Ovary (tissue), 7 donors: ENCODE measurements at regions not wholly inside any gene's neighbourhood (a gene's known extent, or its start where the extent isn't known, plus 50 kb on each side); places are given as distances from the start of the nearest gene placed in this dataset.

ENCODE experiments used
- DNase-seq, 5 donors: peaks; one replicate each; pipeline ENCODE4 v3.0.0-alpha.2; 2019 to 2020
- H3K27ac ChIP-seq, 2 donors: fragments of 200-600 bp; one replicate each; pipeline versions ENCODE4 v1.5.1 to v1.8.0; 2019 to 2022
- H3K27me3 ChIP-seq: fragments of 200-600 bp; one replicate; pipeline ENCODE4 v1.8.0; 2022
- H3K36me3 ChIP-seq: fragments of 200-600 bp; sonication (generic); one replicate; pipeline ENCODE4 v1.5.1; 2019
- H3K4me1 ChIP-seq: one replicate; pipeline ENCODE4 v1.8.1; 2013; ENCODE audit warnings: mild to moderate bottlenecking, moderate library complexity; ENCODE audit not compliant: insufficient read depth
- H3K4me3 ChIP-seq: fragments of 200-600 bp; sonication (generic); one replicate; pipeline ENCODE4 v1.5.1; 2017
- H3K9me3 ChIP-seq, 2 donors: fragments of 200-600 bp in 1 of 2; sonication (generic) in 1 of 2; one replicate each; pipeline versions ENCODE4 v1.5.1 to v1.8.1; 2013 to 2019; ENCODE audit warnings: mild to moderate bottlenecking in 1 of 2, moderate library complexity in 1 of 2
- CTCF ChIP-seq, 3 donors: fragments of 450-650 bp in 2 of 3; fragments of 200-600 bp in 1 of 3; IDR thresholded peaks; one replicate each; pipeline versions ENCODE4 v1.5.1 to v1.8.0; 2016 to 2022; ENCODE audit warnings: antibody characterized with exemption in 3 of 3, mild to moderate bottlenecking in 1 of 3
- EP300 ChIP-seq: sonication (generic); formaldehyde crosslinking; IDR thresholded peaks from one replicate; pipeline ENCODE4 v1.6.1; 2017; ENCODE audit warnings: antibody characterized with exemption
- POLR2A ChIP-seq: fragments of 450-650 bp; IDR thresholded peaks from one replicate; pipeline ENCODE4 v1.6.1; 2017; ENCODE audit warnings: antibody characterized with exemption, mild to moderate bottlenecking, moderate library complexity
- WGBS, 3 donors: extraction: QIAGEN DNeasy Blood & Tissue Kit in 1 of 3; methylation state at CpG; one replicate each; pipeline versions ENCODE4 v1.1.5 to v1.1.7; 2013 to 2017; 5-methylcytosine and 5-hydroxymethylcytosine counted together
- intact Hi-C, 4 donors: fragments of 100-400 bp; cut with DNase I; formaldehyde crosslinking; loops; one replicate each; pipeline versions ENCODE4 v1.11.0 to v1.15.1; 2022 to 2023
- donor health status: DM: no; HTN: no; CAD: no; lungs with moderate emphysema.
- donor health status: DM: no; HTN: no; CAD: no.
- donor health status: Bipolar disorder and iron deficiency.
- donor health status: DM: no; HTN: no; CAD: no.
- donor health status: DM: yes; HTN: yes; CAD: no.

- H3K27me3 ChIP-seq: no peaks in the 10 kb centered on the region
- WGBS, 3 donors: 64 to 79% (median 74%) methylated on average over 2 of the region's 2 CpGs
- no peak for TF ChIP-seq EP300
- TF ChIP-seq CTCF (IDR thresholded peaks at IDR 0.05): no peak
- TF ChIP-seq POLR2A: no peak
- H3K27ac ChIP-seq: no peak overlapping the region
- DNase-seq: no peak
- no peaks in the 10 kb centered on the region for H3K4me1 ChIP-seq
- H3K4me3 ChIP-seq: no peak overlapping the region
- intact Hi-C loops: no loop called here
- H3K36me3 ChIP-seq: no peaks in the 10 kb centered on the region
- H3K9me3 ChIP-seq: no peaks in the 10 kb centered on the region
These were observed 250.6 kb downstream of the SMAD2 start for GRCh38 chr18:47679864-47680263.

- no peak for TF ChIP-seq CTCF (IDR thresholded peaks at IDR 0.05)
- TF ChIP-seq POLR2A: no peak
- TF ChIP-seq EP300: no peak
- no peaks in the 10 kb centered on the region for H3K4me1 ChIP-seq
- H3K36me3 ChIP-seq: no peaks in the 10 kb centered on the region
- DNase-seq: no peak
- intact Hi-C loops: no loop called here
- H3K27me3 ChIP-seq: no peaks in the 10 kb centered on the region
- no peaks in the 10 kb centered on the region for H3K9me3 ChIP-seq
- H3K4me3 ChIP-seq: no peak overlapping the region
- no peak overlapping the region for H3K27ac ChIP-seq
- WGBS, 3 donors: 87 to 100% (median 95%) methylated on average over 3 of the region's 3 CpGs
These were observed 252.5 kb downstream of the SMAD2 start for GRCh38 chr18:47677952-47678351.

- no peak overlapping the region for H3K4me3 ChIP-seq
These were observed 260.6 kb downstream of the SMAD2 start for GRCh38 chr18:47669815-47670214.

GRCh38 chr18:47658498-47658897 lies 272.0 kb downstream of the SMAD2 start:
- no peaks in the 10 kb centered on the region for H3K9me3 ChIP-seq
- no peaks in the 10 kb centered on the region for H3K36me3 ChIP-seq
- H3K4me3 ChIP-seq: no peak overlapping the region
- 65 to 89% (median 76%) methylated on average over 2 of the region's 2 CpGs for WGBS, 3 donors
- no peak for DNase-seq
- intact Hi-C loops: no loop called here
- no peaks in the 10 kb centered on the region for H3K4me1 ChIP-seq
- H3K27ac ChIP-seq: no peak overlapping the region
- H3K27me3 ChIP-seq: no peaks in the 10 kb centered on the region
- TF ChIP-seq POLR2A (no peak), CTCF (IDR thresholded peaks at IDR 0.05) (no peak), EP300 (no peak)

More at GRCh38 chr18:47669815-47670214, 260.6 kb downstream of the SMAD2 start:
- intact Hi-C loops: no loop called here
- Histone ChIP-seq H3K27ac (no peak overlapping the region), H3K36me3 (no peaks in the 10 kb centered on the region), H3K9me3 (no peaks in the 10 kb centered on the region), H3K27me3 (no peaks in the 10 kb centered on the region), H3K4me1 (no peaks in the 10 kb centered on the region)
- no peak for DNase-seq
- TF ChIP-seq POLR2A (no peak), EP300 (no peak), CTCF (IDR thresholded peaks at IDR 0.05) (no peak)
- WGBS, 3 donors: 68 to 76% (median 73%) methylated on average over 3 of the region's 3 CpGs

GRCh38 chr18:47654988-47655387 lies 275.5 kb downstream of the SMAD2 start:
- no peak for DNase-seq
- intact Hi-C loops: no loop called here
- no peak overlapping the region for H3K27ac ChIP-seq

More at GRCh38 chr18:47654988-47655387, 275.5 kb downstream of the SMAD2 start:
- H3K36me3 ChIP-seq: no peaks in the 10 kb centered on the region
- no peaks in the 10 kb centered on the region for H3K4me1 ChIP-seq
- H3K4me3 ChIP-seq: no peak overlapping the region
- H3K27me3 ChIP-seq: no peaks in the 10 kb centered on the region
- H3K9me3 ChIP-seq: no peaks in the 10 kb centered on the region
- no peak for TF ChIP-seq EP300
- no peak for TF ChIP-seq POLR2A
- no peak for TF ChIP-seq CTCF (IDR thresholded peaks at IDR 0.05)
